GM23338 (cell line): ENCODE measurements at regions not wholly inside any gene's neighbourhood (a gene's known extent, or its start where the extent isn't known, plus 50 kb on each side); places are given as distances from the start of the nearest gene placed in this dataset.
"Not testable (repeated sequence)": the region's sequence is repeated elsewhere in the genome, so short reads cannot be mapped to it uniquely, and the experiment has no call there.

Experiments
- ATAC-seq: fragments of 200-7000 bp; cut with Tn5 transposase; 3 replicates; pipeline ENCODE4 v1.9.1; 2020
- DNase-seq: peaks from one replicate; pipeline ENCODE4 v3.0.0-alpha.2; 2015; ENCODE audit warnings: low spot score
- H2AFZ ChIP-seq: fragments of 200-600 bp; sonication (generic); 2 replicates; pipeline ENCODE4 v1.8.0; 2016; ENCODE audit warnings: antibody characterized with exemption, mild to moderate bottlenecking, moderate library complexity
- H3F3A ChIP-seq: fragments of 200-600 bp; sonication (generic); replicated peaks from 2 replicates; pipeline ENCODE4 v1.8.0; 2017; ENCODE audit warnings: antibody characterized with exemption, mixed run types, low read depth
- H3K27ac ChIP-seq: fragments of 200-600 bp; sonication (generic); 2 replicates; pipeline ENCODE4 v1.6.1; 2016; ENCODE audit warnings: low read depth
- H3K27me3 ChIP-seq: fragments of 200-600 bp; sonication (generic); 2 replicates; pipeline ENCODE4 v1.8.0; 2016; ENCODE audit warnings: mild to moderate bottlenecking, mixed run types, moderate library complexity; ENCODE audit not compliant: insufficient read depth
- H3K36me3 ChIP-seq: fragments of 200-600 bp; sonication (generic); 2 replicates; pipeline ENCODE4 v1.8.0; 2016; ENCODE audit warnings: mild to moderate bottlenecking; ENCODE audit not compliant: insufficient read depth
- H3K4me1 ChIP-seq: fragments of 200-600 bp; sonication (generic); 2 replicates; pipeline ENCODE4 v1.8.0; 2016; ENCODE audit warnings: mild to moderate bottlenecking, moderate library complexity; ENCODE audit not compliant: insufficient read depth
- H3K4me2 ChIP-seq: fragments of 200-600 bp; sonication (generic); 2 replicates; pipeline ENCODE4 v1.7.1; 2017; ENCODE audit warnings: mixed run types
- H3K4me3 ChIP-seq: fragments of 200-600 bp; sonication (generic); 2 replicates; pipeline ENCODE4 v1.6.1; 2016; ENCODE audit warnings: mixed run types
- H3K79me2 ChIP-seq: fragments of 200-600 bp; sonication (generic); replicated peaks from 2 replicates; pipeline ENCODE4 v1.8.0; 2017; ENCODE audit warnings: mild to moderate bottlenecking; ENCODE audit not compliant: insufficient read depth
- H3K9me2 ChIP-seq: fragments of 200-600 bp; sonication (generic); 2 replicates; pipeline ENCODE4 v1.8.0; 2017; ENCODE audit not compliant: insufficient read depth
- H4K20me1 ChIP-seq: fragments of 200-600 bp; sonication (generic); replicated peaks from 2 replicates; pipeline ENCODE4 v1.8.0; 2017; ENCODE audit warnings: mild to moderate bottlenecking; ENCODE audit not compliant: insufficient read depth
- H3K27ac Mint-ChIP-seq: 2 replicates; pipeline ENCODE4 v1.8.0; 2020; ENCODE audit warnings: inconsistent platforms, mild to moderate bottlenecking, moderate library complexity, mixed read lengths
- H3K27me3 Mint-ChIP-seq: 3 replicates; pipeline ENCODE4 v1.8.0; 2022; ENCODE audit warnings: low read depth, mild to moderate bottlenecking, moderate library complexity, mixed read lengths, inconsistent platforms; ENCODE audit not compliant: insufficient read depth, poor library complexity
- H3K36me3 Mint-ChIP-seq: 3 replicates; pipeline ENCODE4 v1.8.0; 2021; ENCODE audit warnings: low read depth, mild to moderate bottlenecking, inconsistent platforms, moderate library complexity, mixed read lengths
- H3K4me1 Mint-ChIP-seq: 3 replicates; pipeline ENCODE4 v1.8.0; 2020; ENCODE audit warnings: mild to moderate bottlenecking, inconsistent platforms, mixed read lengths
- H3K4me3 Mint-ChIP-seq: 3 replicates; pipeline ENCODE4 v1.8.0; 2021; ENCODE audit warnings: moderate library complexity, mild to moderate bottlenecking, inconsistent platforms, mixed read lengths
- H3K9me3 Mint-ChIP-seq: 3 replicates; pipeline ENCODE4 v1.8.0; 2020; ENCODE audit warnings: moderate library complexity, mild to moderate bottlenecking, inconsistent platforms, mixed read lengths
- ETS1 ChIP-seq: IDR thresholded peaks from 2 replicates; pipeline ENCODE4 v1.6.1; 2016; ENCODE audit warnings: antibody characterized with exemption
- EZH2 ChIP-seq: fragments of 200-600 bp; sonication (generic); IDR thresholded peaks from one replicate; pipeline ENCODE4 v1.8.0; 2017; ENCODE audit warnings: antibody characterized with exemption, mild to moderate bottlenecking, low read depth; ENCODE audit not compliant: unreplicated experiment
- EZH2phosphoT487 ChIP-seq: fragments of 200-600 bp; sonication (generic); IDR thresholded peaks from one replicate; pipeline ENCODE4 v1.8.1; 2018; ENCODE audit warnings: antibody characterized with exemption; ENCODE audit not compliant: unreplicated experiment
- JUNB ChIP-seq: IDR thresholded peaks from one replicate; pipeline ENCODE4 v1.6.1; 2016; ENCODE audit warnings: antibody characterized with exemption; ENCODE audit not compliant: unreplicated experiment
- NANOG ChIP-seq: IDR thresholded peaks from 2 replicates; pipeline ENCODE4 v1.6.1; 2016; ENCODE audit warnings: antibody characterized with exemption, borderline replicate concordance
- POLR2AphosphoS5 ChIP-seq: IDR thresholded peaks from 2 replicates; pipeline ENCODE4 v1.6.1; 2016; ENCODE audit warnings: antibody characterized with exemption, low read depth
- REST ChIP-seq: IDR thresholded peaks from one replicate; pipeline ENCODE4 v1.6.1; 2018; ENCODE audit warnings: antibody characterized with exemption; ENCODE audit not compliant: unreplicated experiment
- STAT1 ChIP-seq: IDR thresholded peaks from one replicate; pipeline ENCODE4 v1.6.1; 2016; ENCODE audit warnings: antibody characterized with exemption; ENCODE audit not compliant: unreplicated experiment
- ZNF462 ChIP-seq: fragments of 250-450 bp; sonication (Bioruptor Pico); IDR thresholded peaks from 2 replicates; pipeline ENCODE4 v1.5.0; 2020; ENCODE audit warnings: mild to moderate bottlenecking, moderate library complexity

- ATAC-seq, H3K4me3 ChIP-seq, H3K4me3 Mint-ChIP-seq, H3K4me1 ChIP-seq, H3K27me3 Mint-ChIP-seq, H3K27ac ChIP-seq, H3F3A ChIP-seq, H3K4me2 ChIP-seq, H3K27me3 ChIP-seq, H4K20me1 ChIP-seq, H3K9me2 ChIP-seq, H3K36me3 ChIP-seq, H3K27ac Mint-ChIP-seq, H3K79me2 ChIP-seq, DNase-seq, H2AFZ ChIP-seq, H3K4me1 Mint-ChIP-seq: not testable (repeated sequence)
- peaks cover 36% of the 10 kb centered on the region for H3K9me3 Mint-ChIP-seq
- peaks cover 16% of the 10 kb centered on the region; the same call in 2 of the 3 replicates for H3K36me3 Mint-ChIP-seq
These were observed 198.0 kb downstream of the MEIS1 start for GRCh38 chr2:66632882-66633281.

GRCh38 chr2:66633631-66634030, 198.7 kb downstream of the MEIS1 start:
- H3K4me3 ChIP-seq, result no peak overlapping the region
- H2AFZ ChIP-seq, result no peak overlapping the region
- no peaks in the 10 kb centered on the region for H3K4me1 ChIP-seq
- peaks cover 34% of the 10 kb centered on the region for H3K9me3 Mint-ChIP-seq
- 0 out of 2 replicates have a peak, but pooled peaks cover 2% of the 10 kb centered on the region for H3K9me2 ChIP-seq
- ATAC-seq (no peak), DNase-seq (no peak)
- H3K27ac ChIP-seq, result no peak overlapping the region
- no peak overlapping the region for H3K4me3 Mint-ChIP-seq
- no peaks in the 10 kb centered on the region for H3K79me2 ChIP-seq
- no peak overlapping the region for H3K27ac Mint-ChIP-seq
- H3K27me3 Mint-ChIP-seq, result no peaks in the 10 kb centered on the region
- H3K36me3 Mint-ChIP-seq, result peaks cover 16% of the 10 kb centered on the region; the same call in 2 of the 3 replicates
- no peaks in the 10 kb centered on the region for H3F3A ChIP-seq
- TF ChIP-seq EZH2, result no peak
- TF ChIP-seq POLR2AphosphoS5, result no peak
- no peak for TF ChIP-seq ETS1
- TF ChIP-seq EZH2phosphoT487, result no peak
- TF ChIP-seq NANOG, result no peak
- TF ChIP-seq STAT1, result no peak
- no peak for TF ChIP-seq JUNB
- TF ChIP-seq ZNF462 (CRISPR knock-in tag), result no peak
- TF ChIP-seq REST, result no peak
- no peaks in the 10 kb centered on the region for H4K20me1 ChIP-seq
- H3K4me2 ChIP-seq, result no peak overlapping the region
- H3K27me3 ChIP-seq, result no peaks in the 10 kb centered on the region
- no peaks in the 10 kb centered on the region for H3K36me3 ChIP-seq
- no peaks in the 10 kb centered on the region for H3K4me1 Mint-ChIP-seq
